ENCODE measurements at regions not wholly inside any gene's neighbourhood (a gene's known extent, or its start where the extent isn't known, plus 50 kb on each side); places are given as distances from the start of the nearest gene placed in this dataset.
A peak's percentile ranks its signal among the peaks of the same experiment; 100 is the strongest.

GRCh38 chr4:62156205-62156604 is 956.1 kb downstream of the ADGRL3 start:
- DNase-seq (peak in 1 of 4 donors; percentile 13), ATAC-seq (no peak)
- Histone ChIP-seq H3K9me3 (no peaks in the 10 kb centered on the region), H3K27ac (no peak overlapping the region), H3K4me3 (no peak overlapping the region), H3K36me3 (no peaks in the 10 kb centered on the region), H3K27me3 (no peaks in the 10 kb centered on the region), H3K4me1 (no peaks in the 10 kb centered on the region)
- intact Hi-C loops (cut with DNase I) = no loop called here
- TF ChIP-seq CTCF (IDR thresholded peaks at IDR 0.05) = no peak

GRCh38 chr4:62145276-62145675 is 945.1 kb downstream of the ADGRL3 start:
- H3K9me3 ChIP-seq = peaks cover 0 to 19% of the 10 kb centered on the region in 2 donors
- TF ChIP-seq CTCF (IDR thresholded peaks at IDR 0.05) = no peak
- no peak overlapping the region for H3K27ac ChIP-seq
- no peaks in the 10 kb centered on the region for H3K4me1 ChIP-seq
- DNase-seq (no peak), ATAC-seq (no peak)
- H3K27me3 ChIP-seq = no peaks in the 10 kb centered on the region
- no peaks in the 10 kb centered on the region for H3K36me3 ChIP-seq
- H3K4me3 ChIP-seq = no peak overlapping the region
- intact Hi-C loops (cut with DNase I) = no loop called here

GRCh38 chr4:62144431-62144830 is 944.3 kb downstream of the ADGRL3 start:
- intact Hi-C loops (cut with DNase I) = no loop called here
- Histone ChIP-seq H3K27ac (no peak overlapping the region), H3K27me3 (no peaks in the 10 kb centered on the region), H3K36me3 (no peaks in the 10 kb centered on the region), H3K4me1 (no peaks in the 10 kb centered on the region), H3K4me3 (no peak overlapping the region), H3K9me3 (peaks cover 0 to 16% of the 10 kb centered on the region in 2 donors)
- DNase-seq = no peak
- no peak for ATAC-seq
- TF ChIP-seq CTCF (IDR thresholded peaks at IDR 0.05) = no peak

GRCh38 chr4:62135565-62136156 is 935.5 kb downstream of the ADGRL3 start:
- no peaks in the 10 kb centered on the region for H3K36me3 ChIP-seq
- H3K9me3 ChIP-seq = peaks cover 0 to 2% of the 10 kb centered on the region in 2 donors
- DNase-seq (no peak), ATAC-seq (no peak)
- H3K4me3 ChIP-seq = no peak overlapping the region
- no peak overlapping the region for H3K27ac ChIP-seq
- no peaks in the 10 kb centered on the region for H3K4me1 ChIP-seq
- no peak for TF ChIP-seq CTCF (IDR thresholded peaks at IDR 0.05)
- intact Hi-C loops (cut with DNase I) = no loop called here
- H3K27me3 ChIP-seq = no peaks in the 10 kb centered on the region

- no peaks in the 10 kb centered on the region for H3K27me3 ChIP-seq
- ATAC-seq = no peak
- intact Hi-C loops (cut with DNase I) = no loop called here
- H3K4me1 ChIP-seq = no peaks in the 10 kb centered on the region
- DNase-seq = no peak
- no peaks in the 10 kb centered on the region for H3K36me3 ChIP-seq
- no peak for TF ChIP-seq CTCF (IDR thresholded peaks at IDR 0.05)
- H3K4me3 ChIP-seq = no peak overlapping the region
- no peak overlapping the region for H3K27ac ChIP-seq
- peaks cover 0 to 2% of the 10 kb centered on the region in 2 donors for H3K9me3 ChIP-seq
Observed at GRCh38 chr4:62133977-62134376, 933.9 kb downstream of the ADGRL3 start.
